H1 (cell line): ENCODE measurements at regions not wholly inside any gene's neighbourhood (a gene's known extent, or its start where the extent isn't known, plus 50 kb on each side); places are given as distances from the start of the nearest gene placed in this dataset.

ENCODE experiments used
- CTCF ChIA-PET: fragments of 300-600 bp; sonication (Branson Sonifier 250); formaldehyde crosslinking; loops from one replicate; lab custom pipeline; 2021; ENCODE audit not compliant: partially characterized antibody; lab: Charles Lee
- POLR2A ChIA-PET: fragments of 300-600 bp; sonication (Branson Sonifier 250); formaldehyde crosslinking; loops from one replicate; lab custom pipeline; 2021; ENCODE audit warnings: inconsistent platforms; ENCODE audit not compliant: partially characterized antibody; lab: Charles Lee
- DNase-seq, 2 experiments: peaks; one replicate each; pipeline versions ENCODE4 v3.0.0 to v3.0.0-alpha.2; 2010 to 2022; ENCODE audit warnings: low spot score in 2 of 2, low read depth in 1 of 2, mixed read lengths in 1 of 2
- FAIRE-seq: peaks from 2 replicates; lab custom pipeline; 2011; peaks lifted over from hg19 to GRCh38; lab: Jason Lieb, UNC
- H2AFZ ChIP-seq: 2 replicates; pipeline ENCODE4 v1.8.1; 2012; ENCODE audit warnings: low read length, inconsistent platforms
- H2AK5ac ChIP-seq: 2 replicates; pipeline ENCODE4 v1.6.1; 2013; ENCODE audit warnings: low read depth, low read length
- H2BK120ac ChIP-seq: replicated peaks from 2 replicates; pipeline ENCODE3; 2013; ENCODE audit warnings: low read depth, low read length, inconsistent platforms
- H2BK12ac ChIP-seq: 2 replicates; pipeline ENCODE4 v1.6.1; 2013; ENCODE audit warnings: low read depth, low read length
- H2BK15ac ChIP-seq: 2 replicates; pipeline ENCODE4 v1.6.1; 2013; ENCODE audit warnings: low read length
- H2BK20ac ChIP-seq: 2 replicates; pipeline ENCODE4 v1.6.1; 2013; ENCODE audit warnings: low read length
- H2BK5ac ChIP-seq: 2 replicates; pipeline ENCODE4 v1.6.1; 2013; ENCODE audit warnings: low read depth, low read length
- H3K14ac ChIP-seq: 2 replicates; pipeline ENCODE4 v1.6.1; 2013; ENCODE audit warnings: inconsistent platforms; ENCODE audit not compliant: insufficient read length
- H3K18ac ChIP-seq: 2 replicates; pipeline ENCODE4 v1.6.1; 2013; ENCODE audit warnings: low read length; ENCODE audit errors: extremely low read depth
- H3K23ac ChIP-seq: 2 replicates; pipeline ENCODE4 v1.6.1; 2013; ENCODE audit warnings: inconsistent platforms; ENCODE audit not compliant: insufficient read length
- H3K23me2 ChIP-seq: 2 replicates; pipeline ENCODE4 v1.6.1; 2013; ENCODE audit warnings: low read depth, low read length
- H3K27ac ChIP-seq: 2 replicates; pipeline ENCODE4 v1.6.1; 2011; ENCODE audit warnings: low read depth, low read length, inconsistent platforms
- H3K27me3 ChIP-seq, 4 experiments: replicated peaks in 1 of 4; 1 replicate in 1 of 4; 2 replicates in 3 of 4; pipeline versions ENCODE4 v1.6.1 to v1.8.1; 2011 to 2013; ENCODE audit warnings: low read length in 3 of 4, mild to moderate bottlenecking in 3 of 4, inconsistent platforms in 2 of 4, mixed read lengths in 2 of 4, moderate library complexity in 1 of 4; ENCODE audit not compliant: control insufficient read depth in 3 of 4, insufficient read depth in 3 of 4; ENCODE audit errors: extremely low read depth in 1 of 4
- H3K36me3 ChIP-seq, 4 experiments: 2 replicates each; pipeline versions ENCODE4 v1.6.1 to v1.8.1; 2011 to 2013; ENCODE audit warnings: mild to moderate bottlenecking in 4 of 4, low read length in 3 of 4, moderate library complexity in 2 of 4, control low read depth in 1 of 4, inconsistent platforms in 1 of 4; ENCODE audit not compliant: insufficient read depth in 4 of 4, control insufficient read depth in 2 of 4
- H3K4ac ChIP-seq: replicated peaks from 2 replicates; pipeline ENCODE3; 2013; ENCODE audit warnings: low read length, low read depth, mixed read lengths, inconsistent platforms; ENCODE audit not compliant: insufficient read length
- H3K4me1 ChIP-seq, 4 experiments: replicated peaks in 1 of 4; 1 replicate in 1 of 4; 2 replicates in 3 of 4; pipeline versions ENCODE4 v1.6.1 to v1.8.1; 2011 to 2013; ENCODE audit warnings: low read length in 3 of 4, inconsistent platforms in 2 of 4, mixed read lengths in 1 of 4; ENCODE audit not compliant: insufficient read depth in 4 of 4, control insufficient read depth in 3 of 4
- H3K4me2 ChIP-seq, 2 experiments: 2 replicates each; pipeline versions ENCODE4 v1.6.1 to v1.8.1; 2011 to 2013; ENCODE audit warnings: low read depth in 2 of 2, low read length in 2 of 2, control low read depth in 1 of 2, inconsistent platforms in 1 of 2, mild to moderate bottlenecking in 1 of 2; ENCODE audit not compliant: insufficient read depth in 1 of 2
- H3K4me3 ChIP-seq, 4 experiments: fragments of 200-600, 300-600 bp in 1 of 4; sonication (generic), shearing (Covaris generic), sonication (Bioruptor Twin) in 1 of 4; 2 replicates each; pipeline versions ENCODE4 v1.5.1 to v1.8.1; 2011 to 2016; ENCODE audit warnings: low read length in 4 of 4, low read depth in 3 of 4, control low read depth in 2 of 4, inconsistent platforms in 2 of 4, mild to moderate bottlenecking in 2 of 4, mixed read lengths in 1 of 4, moderate library complexity in 1 of 4; ENCODE audit not compliant: insufficient read depth in 2 of 4; ENCODE audit errors: extremely low read depth in 1 of 4
- H3K56ac ChIP-seq: replicated peaks from 2 replicates; pipeline ENCODE3; 2013; ENCODE audit warnings: low read depth, mild to moderate bottlenecking, mixed read lengths, low read length, inconsistent platforms; ENCODE audit not compliant: insufficient read length
- H3K79me1 ChIP-seq: 2 replicates; pipeline ENCODE4 v1.6.1; 2013; ENCODE audit warnings: low read depth, low read length, control low read depth
- H3K79me2 ChIP-seq, 2 experiments: 2 replicates each; pipeline versions ENCODE4 v1.6.1 to v1.8.1; 2012 to 2013; ENCODE audit warnings: low read length in 2 of 2, mild to moderate bottlenecking in 2 of 2, inconsistent platforms in 1 of 2; ENCODE audit not compliant: insufficient read depth in 2 of 2, control insufficient read depth in 1 of 2
- H3K9ac ChIP-seq, 4 experiments: replicated peaks in 1 of 4; 1 replicate in 1 of 4; 2 replicates in 3 of 4; pipeline versions ENCODE4 v1.6.1 to v1.8.1; 2011 to 2013; ENCODE audit warnings: low read depth in 3 of 4, low read length in 3 of 4, control low read depth in 2 of 4, mild to moderate bottlenecking in 2 of 4, moderate library complexity in 2 of 4, inconsistent platforms in 1 of 4; ENCODE audit errors: extremely low read depth in 1 of 4
- H3K9me3 ChIP-seq, 2 experiments: 2 replicates each; pipeline versions ENCODE4 v1.6.1 to v1.8.1; 2012 to 2013; ENCODE audit warnings: mild to moderate bottlenecking in 2 of 2, moderate library complexity in 2 of 2, control low read depth in 1 of 2, inconsistent platforms in 1 of 2, low read depth in 1 of 2, low read length in 1 of 2, mixed read lengths in 1 of 2; ENCODE audit not compliant: insufficient read depth in 2 of 2
- H4K20me1 ChIP-seq, 2 experiments: replicated peaks in 1 of 2; 2 replicates each; pipeline versions ENCODE3 to v1.8.1; 2011 to 2013; ENCODE audit warnings: inconsistent platforms in 2 of 2, low read length in 2 of 2, mild to moderate bottlenecking in 1 of 2; ENCODE audit not compliant: insufficient read depth in 2 of 2, control insufficient read depth in 1 of 2
- H4K5ac ChIP-seq: 2 replicates; pipeline ENCODE4 v1.6.1; 2013; ENCODE audit warnings: low read length, low read depth, mixed read lengths, inconsistent platforms; ENCODE audit not compliant: insufficient read length
- H4K8ac ChIP-seq: 2 replicates; pipeline ENCODE4 v1.8.0; 2013; ENCODE audit warnings: mild to moderate bottlenecking, moderate library complexity, low read length, inconsistent platforms; ENCODE audit not compliant: insufficient read depth; ENCODE audit errors: extremely low read depth
- H4K91ac ChIP-seq: replicated peaks from 2 replicates; pipeline ENCODE3; 2013; ENCODE audit warnings: low read length, mixed read lengths, inconsistent platforms; ENCODE audit not compliant: insufficient read length
- CBX5 ChIP-seq: fragments of 300-800, 300-1000 bp; sonication (generic); IDR thresholded peaks from 2 replicates; pipeline ENCODE4 v1.7.1; 2016; ENCODE audit warnings: antibody characterized with exemption, low read length, low read depth
- GABPA ChIP-seq: IDR thresholded peaks from 2 replicates; pipeline ENCODE4 v1.6.1; 2011; ENCODE audit warnings: mild to moderate bottlenecking, low read length, moderate library complexity, borderline replicate concordance; ENCODE audit not compliant: insufficient read depth
- KDM1A ChIP-seq: fragments of 200-600, 300-600 bp; sonication (generic); IDR thresholded peaks from 2 replicates; pipeline ENCODE4 v1.7.1; 2016; ENCODE audit warnings: mild to moderate bottlenecking, low read length, borderline replicate concordance
- RAD21 ChIP-seq, 2 experiments: IDR thresholded peaks in 1 of 2; conservative IDR thresholded peaks in 1 of 2; 2 replicates each; pipeline ENCODE4 v1.6.1; 2011; ENCODE audit warnings: low read depth in 2 of 2, low read length in 2 of 2, improper control_type of control experiment in 1 of 2, inconsistent platforms in 1 of 2, mild to moderate bottlenecking in 1 of 2, moderate library complexity in 1 of 2
- RBBP5 ChIP-seq: IDR thresholded peaks from 2 replicates; pipeline ENCODE4 v1.7.1; 2012; ENCODE audit warnings: low read depth, mild to moderate bottlenecking, inconsistent platforms, low read length, moderate library complexity, borderline replicate concordance
- RNF2 ChIP-seq: fragments of 200-900, 300-1000 bp; sonication (generic); IDR thresholded peaks from 2 replicates; pipeline ENCODE4 v1.7.1; 2016; ENCODE audit warnings: borderline replicate concordance, low read depth, mild to moderate bottlenecking, antibody characterized with exemption, low read length; ENCODE audit not compliant: poor library complexity, severe bottlenecking; ENCODE audit errors: missing control alignments
- TAF7 ChIP-seq: optimal IDR thresholded peaks from 2 replicates; pipeline ENCODE3; 2011; ENCODE audit warnings: low read depth, mild to moderate bottlenecking, inconsistent platforms, low read length, moderate library complexity, borderline replicate concordance
- WGBS, 2 experiments: shearing (Covaris generic) in 1 of 2; methylation state at CpG; one replicate each; pipeline versions ENCODE4 v1.1.6 to v1.1.7; 2013 to 2015; ENCODE audit warnings: low lambda C conversion rate in 2 of 2, mixed read lengths in 2 of 2, inconsistent platforms in 1 of 2, low coverage in 1 of 2, missing lambda C conversion rate in 1 of 2; ENCODE audit not compliant: insufficient replicate concordance in 2 of 2, insufficient coverage in 1 of 2, insufficient read length in 1 of 2; ENCODE audit errors: extremely low coverage in 1 of 2, missing lambda C conversion rate in 1 of 2; 5-methylcytosine and 5-hydroxymethylcytosine counted together
- TF ChIP-seq, protein P1 (sequence below), 3 experiments: IDR thresholded peaks; 1 replicate in 2 of 3; 2 replicates in 1 of 3; pipeline versions ENCODE4 v1.5.1 to v1.6.1; 2011; ENCODE audit warnings: low read length in 3 of 3, mild to moderate bottlenecking in 3 of 3, inconsistent platforms in 2 of 3, low read depth in 1 of 3, moderate library complexity in 1 of 3; ENCODE audit not compliant: insufficient read depth in 1 of 3; ENCODE audit errors: control extremely low read depth in 1 of 3

- no peak overlapping the region for H4K5ac ChIP-seq
- no peak overlapping the region for H3K4me2 ChIP-seq
- no peak overlapping the region for H3K4ac ChIP-seq
- H3K23me2 ChIP-seq, result no peaks in the 10 kb centered on the region; the same call in 1 of the 2 replicates
- WGBS, 2 experiments, result 95% methylated on average over 10 of the region's 10 CpGs; no CpG with 5 or more reads in 1 of the 2 experiments
- no peak overlapping the region for H2BK12ac ChIP-seq
- no peak overlapping the region for H3K27ac ChIP-seq
- no peaks in the 10 kb centered on the region; a peak in 1 of 7 replicates for H3K4me1 ChIP-seq
- H3K18ac ChIP-seq, result no peak overlapping the region
- no peak overlapping the region for H4K91ac ChIP-seq
- POLR2A ChIA-PET, result no interaction called here
- DNase-seq (no peak), FAIRE-seq (no peak)
- no peaks in the 10 kb centered on the region for H4K20me1 ChIP-seq
- H2BK120ac ChIP-seq, result no peak overlapping the region
- H3K79me1 ChIP-seq, result no peaks in the 10 kb centered on the region
- H2BK5ac ChIP-seq, result no peak overlapping the region
- no peak overlapping the region for H3K56ac ChIP-seq
- H2BK20ac ChIP-seq, result no peak overlapping the region
- no peak for TF ChIP-seq KDM1A
- TF ChIP-seq GABPA, result no peak
- no peak for TF ChIP-seq RNF2
- TF ChIP-seq RAD21 (IDR thresholded peaks at IDR 0.05 in 1 of 2, conservative IDR thresholded peaks at IDR 0.05 in 1 of 2; ENCODE audit: low read depth in 2 of 2, low read length in 2 of 2), result no peak
- TF ChIP-seq RBBP5, result no peak
- TF ChIP-seq, protein P1, sequence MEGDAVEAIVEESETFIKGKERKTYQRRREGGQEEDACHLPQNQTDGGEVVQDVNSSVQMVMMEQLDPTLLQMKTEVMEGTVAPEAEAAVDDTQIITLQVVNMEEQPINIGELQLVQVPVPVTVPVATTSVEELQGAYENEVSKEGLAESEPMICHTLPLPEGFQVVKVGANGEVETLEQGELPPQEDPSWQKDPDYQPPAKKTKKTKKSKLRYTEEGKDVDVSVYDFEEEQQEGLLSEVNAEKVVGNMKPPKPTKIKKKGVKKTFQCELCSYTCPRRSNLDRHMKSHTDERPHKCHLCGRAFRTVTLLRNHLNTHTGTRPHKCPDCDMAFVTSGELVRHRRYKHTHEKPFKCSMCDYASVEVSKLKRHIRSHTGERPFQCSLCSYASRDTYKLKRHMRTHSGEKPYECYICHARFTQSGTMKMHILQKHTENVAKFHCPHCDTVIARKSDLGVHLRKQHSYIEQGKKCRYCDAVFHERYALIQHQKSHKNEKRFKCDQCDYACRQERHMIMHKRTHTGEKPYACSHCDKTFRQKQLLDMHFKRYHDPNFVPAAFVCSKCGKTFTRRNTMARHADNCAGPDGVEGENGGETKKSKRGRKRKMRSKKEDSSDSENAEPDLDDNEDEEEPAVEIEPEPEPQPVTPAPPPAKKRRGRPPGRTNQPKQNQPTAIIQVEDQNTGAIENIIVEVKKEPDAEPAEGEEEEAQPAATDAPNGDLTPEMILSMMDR (IDR thresholded peaks at IDR 0.05; ENCODE audit: control extremely low read depth in 1 of 3, insufficient read depth in 1 of 3, low read depth in 1 of 3, low read length in 3 of 3), result no peak
- no peak for TF ChIP-seq CBX5
- TF ChIP-seq TAF7, result no peak
- H3K36me3 ChIP-seq, result no peaks in the 10 kb centered on the region
- H4K8ac ChIP-seq, result no peak overlapping the region
- no peak overlapping the region for H2AK5ac ChIP-seq
- H3K9ac ChIP-seq, result no peak overlapping the region
- H3K4me3 ChIP-seq, result no peak overlapping the region
- no peaks in the 10 kb centered on the region for H3K9me3 ChIP-seq
- H3K79me2 ChIP-seq, result no peaks in the 10 kb centered on the region
- H2AFZ ChIP-seq, result no peak overlapping the region
- no peak overlapping the region for H3K14ac ChIP-seq
- no peak overlapping the region for H2BK15ac ChIP-seq
- CTCF ChIA-PET, result interaction anchor here (1.6 to 2.3 kb wide), 2 partner anchors 17 to 289 kb away, joined by 3 to 12 read pairs; no protein-coding TSS in a partner anchor
- H3K27me3 ChIP-seq, result no peaks in the 10 kb centered on the region
- H3K23ac ChIP-seq, result no peak overlapping the region
These were observed 256.1 kb downstream of the KLF6 start for GRCh38 chr10:3528823-3529403.
